ENCODE measurements at regions not wholly inside any gene's neighbourhood (a gene's known extent, or its start where the extent isn't known, plus 50 kb on each side); places are given as distances from the start of the nearest gene placed in this dataset.

- no peaks in the 10 kb centered on the region for H3K4me1 ChIP-seq (ENCODE audit: control insufficient read depth in 2 of 2, insufficient read depth in 2 of 2, low read length in 2 of 2)
- no peak overlapping the region for H3K27ac ChIP-seq (ENCODE audit: low read depth in 1 of 2, low read length in 1 of 2)
- no peaks in the 10 kb centered on the region for H3K36me3 ChIP-seq (ENCODE audit: control insufficient read depth in 2 of 2, insufficient read depth in 2 of 2, low read length in 1 of 2)
- H3K9me3 ChIP-seq (ENCODE audit: control insufficient read depth in 2 of 2, insufficient read depth in 1 of 2, low read length in 1 of 2): no peaks in the 10 kb centered on the region
- no peak overlapping the region for H3K4me3 ChIP-seq (ENCODE audit: low read length in 2 of 2)
- no peak for DNase-seq (ENCODE audit: low read depth in 6 of 9, low spot score in 9 of 9)
- no peaks in the 10 kb centered on the region for H3K27me3 ChIP-seq (ENCODE audit: control insufficient read depth in 2 of 2, insufficient read depth in 1 of 2, low read length in 1 of 2)
- WGBS: 4% methylated on average over 1 of the region's 1 CpG
Measured at GRCh38 chr12:97005174-97005573, 98.1 kb downstream of the NEDD1 start.

GRCh38 chr12:97005646-97006045 is 98.6 kb downstream of the NEDD1 start:
- WGBS: 98% methylated on average over 3 of the region's 3 CpGs
- Histone ChIP-seq H3K27ac (ENCODE audit: low read depth in 1 of 2, low read length in 1 of 2) (no peak overlapping the region), H3K27me3 (ENCODE audit: control insufficient read depth in 2 of 2, insufficient read depth in 1 of 2, low read length in 1 of 2) (no peaks in the 10 kb centered on the region), H3K4me3 (ENCODE audit: low read length in 2 of 2) (no peak overlapping the region), H3K9me3 (ENCODE audit: control insufficient read depth in 2 of 2, insufficient read depth in 1 of 2, low read length in 1 of 2) (no peaks in the 10 kb centered on the region), H3K4me1 (ENCODE audit: control insufficient read depth in 2 of 2, insufficient read depth in 2 of 2, low read length in 2 of 2) (no peaks in the 10 kb centered on the region), H3K36me3 (ENCODE audit: control insufficient read depth in 2 of 2, insufficient read depth in 2 of 2, low read length in 1 of 2) (no peaks in the 10 kb centered on the region)
- no peak for DNase-seq (ENCODE audit: low read depth in 6 of 9, low spot score in 9 of 9)

- 97% methylated on average over 2 of the region's 2 CpGs for WGBS
- Histone ChIP-seq H3K36me3 (ENCODE audit: control insufficient read depth in 2 of 2, insufficient read depth in 2 of 2, low read length in 1 of 2) (no peaks in the 10 kb centered on the region), H3K27ac (ENCODE audit: low read depth in 1 of 2, low read length in 1 of 2) (no peak overlapping the region), H3K9me3 (ENCODE audit: control insufficient read depth in 2 of 2, insufficient read depth in 1 of 2, low read length in 1 of 2) (no peaks in the 10 kb centered on the region), H3K4me1 (ENCODE audit: control insufficient read depth in 2 of 2, insufficient read depth in 2 of 2, low read length in 2 of 2) (no peaks in the 10 kb centered on the region), H3K27me3 (ENCODE audit: control insufficient read depth in 2 of 2, insufficient read depth in 1 of 2, low read length in 1 of 2) (no peaks in the 10 kb centered on the region), H3K4me3 (ENCODE audit: low read length in 2 of 2) (no peak overlapping the region)
- DNase-seq (ENCODE audit: low read depth in 6 of 9, low spot score in 9 of 9): no peak
Measured at GRCh38 chr12:97006585-97006984, 99.5 kb downstream of the NEDD1 start.

GRCh38 chr12:97016163-97016562 is 109.1 kb downstream of the NEDD1 start:
- Histone ChIP-seq H3K27me3 (ENCODE audit: control insufficient read depth in 2 of 2, insufficient read depth in 1 of 2, low read length in 1 of 2) (no peaks in the 10 kb centered on the region), H3K4me3 (ENCODE audit: low read length in 2 of 2) (no peak overlapping the region), H3K4me1 (ENCODE audit: control insufficient read depth in 2 of 2, insufficient read depth in 2 of 2, low read length in 2 of 2) (no peaks in the 10 kb centered on the region), H3K36me3 (ENCODE audit: control insufficient read depth in 2 of 2, insufficient read depth in 2 of 2, low read length in 1 of 2) (no peaks in the 10 kb centered on the region), H3K27ac (ENCODE audit: low read depth in 1 of 2, low read length in 1 of 2) (no peak overlapping the region), H3K9me3 (ENCODE audit: control insufficient read depth in 2 of 2, insufficient read depth in 1 of 2, low read length in 1 of 2) (no peaks in the 10 kb centered on the region)
- 97% methylated on average over 1 of the region's 1 CpG for WGBS
- DNase-seq (ENCODE audit: low read depth in 6 of 9, low spot score in 9 of 9): no peak

- 92% methylated on average over 3 of the region's 3 CpGs for WGBS
- Histone ChIP-seq H3K4me3 (ENCODE audit: low read length in 2 of 2) (no peak overlapping the region), H3K27me3 (ENCODE audit: control insufficient read depth in 2 of 2, insufficient read depth in 1 of 2, low read length in 1 of 2) (no peaks in the 10 kb centered on the region), H3K9me3 (ENCODE audit: control insufficient read depth in 2 of 2, insufficient read depth in 1 of 2, low read length in 1 of 2) (no peaks in the 10 kb centered on the region), H3K27ac (ENCODE audit: low read depth in 1 of 2, low read length in 1 of 2) (no peak overlapping the region), H3K4me1 (ENCODE audit: control insufficient read depth in 2 of 2, insufficient read depth in 2 of 2, low read length in 2 of 2) (no peaks in the 10 kb centered on the region), H3K36me3 (ENCODE audit: control insufficient read depth in 2 of 2, insufficient read depth in 2 of 2, low read length in 1 of 2) (no peaks in the 10 kb centered on the region)
- DNase-seq (ENCODE audit: low read depth in 6 of 9, low spot score in 9 of 9): no peak
Measured at GRCh38 chr12:97017213-97017612, 110.2 kb downstream of the NEDD1 start.

- no peaks in the 10 kb centered on the region for H3K4me1 ChIP-seq (ENCODE audit: control insufficient read depth in 2 of 2, insufficient read depth in 2 of 2, low read length in 2 of 2)
- H3K9me3 ChIP-seq (ENCODE audit: control insufficient read depth in 2 of 2, insufficient read depth in 1 of 2, low read length in 1 of 2): no peaks in the 10 kb centered on the region
- DNase-seq (ENCODE audit: low read depth in 6 of 9, low spot score in 9 of 9): no peak
- H3K27me3 ChIP-seq (ENCODE audit: control insufficient read depth in 2 of 2, insufficient read depth in 1 of 2, low read length in 1 of 2): no peaks in the 10 kb centered on the region
- no peak overlapping the region for H3K27ac ChIP-seq (ENCODE audit: low read depth in 1 of 2, low read length in 1 of 2)
- H3K36me3 ChIP-seq (ENCODE audit: control insufficient read depth in 2 of 2, insufficient read depth in 2 of 2, low read length in 1 of 2): no peaks in the 10 kb centered on the region
- 92% methylated on average over 4 of the region's 4 CpGs for WGBS
- H3K4me3 ChIP-seq (ENCODE audit: low read length in 2 of 2): no peak overlapping the region
Measured at GRCh38 chr12:97022536-97023230, 115.6 kb downstream of the NEDD1 start.

- no peaks in the 10 kb centered on the region for H3K9me3 ChIP-seq (ENCODE audit: control insufficient read depth in 2 of 2, insufficient read depth in 1 of 2, low read length in 1 of 2)
- H3K36me3 ChIP-seq (ENCODE audit: control insufficient read depth in 2 of 2, insufficient read depth in 2 of 2, low read length in 1 of 2): no peaks in the 10 kb centered on the region
- no peaks in the 10 kb centered on the region for H3K27me3 ChIP-seq (ENCODE audit: control insufficient read depth in 2 of 2, insufficient read depth in 1 of 2, low read length in 1 of 2)
- no peak overlapping the region for H3K4me3 ChIP-seq (ENCODE audit: low read length in 2 of 2)
- 76% methylated on average over 2 of the region's 2 CpGs for WGBS
- DNase-seq (ENCODE audit: low read depth in 6 of 9, low spot score in 9 of 9): no peak
- H3K4me1 ChIP-seq (ENCODE audit: control insufficient read depth in 2 of 2, insufficient read depth in 2 of 2, low read length in 2 of 2): no peaks in the 10 kb centered on the region
- no peak overlapping the region for H3K27ac ChIP-seq (ENCODE audit: low read depth in 1 of 2, low read length in 1 of 2)
Measured at GRCh38 chr12:97024393-97024792, 117.3 kb downstream of the NEDD1 start.

GRCh38 chr12:97026901-97027300 is 119.8 kb downstream of the NEDD1 start:
- no peak for DNase-seq (ENCODE audit: low read depth in 6 of 9, low spot score in 9 of 9)
- H3K4me3 ChIP-seq (ENCODE audit: low read length in 2 of 2): no peak overlapping the region
- H3K4me1 ChIP-seq (ENCODE audit: control insufficient read depth in 2 of 2, insufficient read depth in 2 of 2, low read length in 2 of 2): no peaks in the 10 kb centered on the region
- WGBS: 99% methylated on average over 2 of the region's 2 CpGs
- no peaks in the 10 kb centered on the region for H3K36me3 ChIP-seq (ENCODE audit: control insufficient read depth in 2 of 2, insufficient read depth in 2 of 2, low read length in 1 of 2)
- H3K27ac ChIP-seq (ENCODE audit: low read depth in 1 of 2, low read length in 1 of 2): no peak overlapping the region
- no peaks in the 10 kb centered on the region for H3K27me3 ChIP-seq (ENCODE audit: control insufficient read depth in 2 of 2, insufficient read depth in 1 of 2, low read length in 1 of 2)
- H3K9me3 ChIP-seq (ENCODE audit: control insufficient read depth in 2 of 2, insufficient read depth in 1 of 2, low read length in 1 of 2): no peaks in the 10 kb centered on the region

GRCh38 chr12:97027482-97027881 is 120.4 kb downstream of the NEDD1 start:
- Histone ChIP-seq H3K36me3 (ENCODE audit: control insufficient read depth in 2 of 2, insufficient read depth in 2 of 2, low read length in 1 of 2) (no peaks in the 10 kb centered on the region), H3K4me1 (ENCODE audit: control insufficient read depth in 2 of 2, insufficient read depth in 2 of 2, low read length in 2 of 2) (no peaks in the 10 kb centered on the region), H3K27ac (ENCODE audit: low read depth in 1 of 2, low read length in 1 of 2) (no peak overlapping the region), H3K9me3 (ENCODE audit: control insufficient read depth in 2 of 2, insufficient read depth in 1 of 2, low read length in 1 of 2) (no peaks in the 10 kb centered on the region), H3K27me3 (ENCODE audit: control insufficient read depth in 2 of 2, insufficient read depth in 1 of 2, low read length in 1 of 2) (no peaks in the 10 kb centered on the region), H3K4me3 (ENCODE audit: low read length in 2 of 2) (no peak overlapping the region)
- WGBS: 72% methylated on average over 1 of the region's 1 CpG
- DNase-seq (ENCODE audit: low read depth in 6 of 9, low spot score in 9 of 9): no peak
